Epithelial cell of esophagus (primary cell): ENCODE measurements at regions not wholly inside any gene's neighbourhood (a gene's known extent, or its start where the extent isn't known, plus 50 kb on each side); places are given as distances from the start of the nearest gene placed in this dataset.

ENCODE experiments used
- DNase-seq: peaks from one replicate; pipeline ENCODE4 v3.0.0; 2010; ENCODE audit warnings: low read depth
- H3K4me3 ChIP-seq: 2 replicates; pipeline ENCODE4 v1.5.1; 2011; ENCODE audit warnings: mild to moderate bottlenecking, low read length, control low read depth
- CTCF ChIP-seq: IDR thresholded peaks from 2 replicates; pipeline ENCODE4 v1.5.1; 2011; ENCODE audit warnings: low read depth, mild to moderate bottlenecking, low read length, control low read depth, inconsistent platforms; ENCODE audit not compliant: insufficient read depth; ENCODE audit errors: missing control alignments

- no peak overlapping the region for H3K4me3 ChIP-seq
- no peak for DNase-seq
- TF ChIP-seq CTCF = no peak
Observed at GRCh38 chr3:163626753-163627152, 1451.5 kb downstream of the SI start.

- DNase-seq = no peak
- no peak for TF ChIP-seq CTCF
- no peak overlapping the region for H3K4me3 ChIP-seq
Observed at GRCh38 chr3:163622384-163622783, 1455.9 kb downstream of the SI start.

- TF ChIP-seq CTCF = no peak
- DNase-seq = no peak
Observed at GRCh38 chr3:163614886-163615285, 1463.4 kb downstream of the SI start.

GRCh38 chr3:163605915-163606314 is 1472.4 kb downstream of the SI start:
- DNase-seq = peak; percentile 23
- TF ChIP-seq CTCF = no peak
- H3K4me3 ChIP-seq = no peak overlapping the region

More at GRCh38 chr3:163614886-163615285, 1463.4 kb downstream of the SI start:
- H3K4me3 ChIP-seq = no peak overlapping the region

- TF ChIP-seq CTCF = no peak
- no peak for DNase-seq
- H3K4me3 ChIP-seq = no peak overlapping the region
Observed at GRCh38 chr3:163601426-163601825, 1476.9 kb downstream of the SI start.

GRCh38 chr3:163587342-163587741 is 1491.0 kb downstream of the SI start:
- H3K4me3 ChIP-seq = no peak overlapping the region
- no peak for TF ChIP-seq CTCF
- DNase-seq = no peak

GRCh38 chr3:163582967-163583366 is 1495.3 kb downstream of the SI start:
- no peak for TF ChIP-seq CTCF
- H3K4me3 ChIP-seq = no peak overlapping the region
- no peak for DNase-seq
